GM23248 (cell line): ENCODE measurements at regions not wholly inside any gene's neighbourhood (a gene's known extent, or its start where the extent isn't known, plus 50 kb on each side); places are given as distances from the start of the nearest gene placed in this dataset.

Source experiments
- DNase-seq: peaks from one replicate; pipeline ENCODE4 v3.0.0-alpha.2; 2015
- H2AFZ ChIP-seq: fragments of 200-600 bp; sonication (generic); 2 replicates; pipeline ENCODE4 v1.6.1; 2016; ENCODE audit warnings: antibody characterized with exemption
- H3F3A ChIP-seq: fragments of 200-600 bp; sonication (generic); 2 replicates; pipeline ENCODE4 v1.6.1; 2016; ENCODE audit warnings: mild to moderate bottlenecking, antibody characterized with exemption, mixed run types; ENCODE audit not compliant: insufficient read depth
- H3K27ac ChIP-seq: fragments of 200-600 bp; sonication (generic); 2 replicates; pipeline ENCODE4 v1.5.1; 2016; ENCODE audit warnings: mild to moderate bottlenecking
- H3K27me3 ChIP-seq: fragments of 200-600 bp; sonication (generic); replicated peaks from 2 replicates; pipeline ENCODE4 v1.6.1; 2016; ENCODE audit warnings: mild to moderate bottlenecking; ENCODE audit not compliant: insufficient read depth
- H3K36me3 ChIP-seq: fragments of 200-600 bp; sonication (generic); 2 replicates; pipeline ENCODE4 v1.6.1; 2016; ENCODE audit warnings: low read depth, mild to moderate bottlenecking
- H3K4me1 ChIP-seq: fragments of 200-600 bp; sonication (generic); 2 replicates; pipeline ENCODE4 v1.6.1; 2016; ENCODE audit warnings: mild to moderate bottlenecking; ENCODE audit not compliant: insufficient read depth
- H3K4me2 ChIP-seq: fragments of 200-600 bp; sonication (generic); one replicate; pipeline ENCODE4 v1.6.1; 2016; ENCODE audit warnings: mild to moderate bottlenecking; ENCODE audit not compliant: unreplicated experiment
- H3K4me3 ChIP-seq: fragments of 200-600 bp; sonication (generic); 2 replicates; pipeline ENCODE4 v1.5.1; 2016; ENCODE audit warnings: mild to moderate bottlenecking
- H3K79me2 ChIP-seq: fragments of 200-600 bp; sonication (generic); 2 replicates; pipeline ENCODE4 v1.6.1; 2016; ENCODE audit warnings: mild to moderate bottlenecking; ENCODE audit not compliant: insufficient read depth
- H3K9ac ChIP-seq: fragments of 200-600 bp; sonication (generic); 2 replicates; pipeline ENCODE4 v1.6.1; 2016; ENCODE audit warnings: mild to moderate bottlenecking
- H3K9me2 ChIP-seq: fragments of 200-600 bp; sonication (generic); 2 replicates; pipeline ENCODE4 v1.6.1; 2016; ENCODE audit warnings: mixed run types, mild to moderate bottlenecking, moderate library complexity; ENCODE audit not compliant: insufficient read depth
- H3K9me3 ChIP-seq: fragments of 200-600 bp; sonication (generic); one replicate; pipeline ENCODE4 v1.6.1; 2017; ENCODE audit warnings: low read depth
- H4K20me1 ChIP-seq: fragments of 200-600 bp; sonication (generic); 2 replicates; pipeline ENCODE4 v1.6.0; 2016; ENCODE audit not compliant: insufficient read depth
- EZH2 ChIP-seq: fragments of 200-600 bp; sonication (generic); IDR thresholded peaks from 2 replicates; pipeline ENCODE4 v1.6.1; 2018; ENCODE audit warnings: antibody characterized with exemption, mild to moderate bottlenecking; ENCODE audit not compliant: insufficient read depth, poor library complexity, severe bottlenecking
- EZH2phosphoT487 ChIP-seq: fragments of 200-600 bp; sonication (generic); IDR thresholded peaks from 2 replicates; pipeline ENCODE4 v1.6.1; 2018; ENCODE audit warnings: antibody characterized with exemption, moderate library complexity, mild to moderate bottlenecking, low read depth; ENCODE audit not compliant: insufficient read depth
- WGBS, 2 experiments: methylation state at CpG; one replicate each; pipeline ENCODE4 v1.1.6; 2015 to 2017; ENCODE audit warnings: low lambda C conversion rate in 2 of 2, low coverage in 1 of 2; ENCODE audit errors: missing lambda C conversion rate in 2 of 2; 5-methylcytosine and 5-hydroxymethylcytosine counted together
- in situ Hi-C: fragments of 300-500 bp; cut with MboI; formaldehyde crosslinking; loops from 2 replicates; pipeline ENCODE4 v1.15.0; 2020

DNA sequence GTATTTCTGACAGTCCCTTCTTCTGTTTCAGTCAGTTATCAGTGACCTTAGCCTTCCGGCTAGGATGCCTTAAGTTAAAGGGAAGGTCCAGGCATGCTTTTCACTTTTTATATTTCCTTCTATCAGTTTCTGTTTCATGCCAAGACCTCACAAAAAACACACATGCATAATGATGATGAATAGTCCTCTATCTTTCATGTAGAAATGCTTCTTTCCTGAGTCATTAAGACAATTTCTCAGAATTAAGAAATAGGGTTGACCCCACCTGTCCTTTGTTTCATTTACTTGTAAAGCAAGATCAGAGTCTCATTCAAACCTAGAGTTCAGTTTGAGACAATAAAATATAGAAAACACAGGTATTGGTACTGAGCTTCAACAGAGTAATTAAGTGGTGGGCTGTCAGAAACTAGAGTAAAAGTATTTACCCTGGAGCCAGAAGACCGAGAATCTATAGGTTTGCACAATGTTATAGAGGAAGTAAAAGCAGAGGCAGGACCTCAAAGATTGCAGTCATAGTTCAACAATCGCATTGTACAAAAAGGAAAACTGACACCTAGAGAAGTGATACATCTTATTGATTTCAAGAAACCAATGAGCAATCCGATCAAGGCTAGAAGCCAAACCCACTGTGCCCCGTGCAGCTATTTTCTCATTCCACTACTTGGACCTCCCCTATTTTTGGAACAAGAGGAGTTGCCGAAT, 118.7 kb upstream of the PUM3 start:
- Histone ChIP-seq H3K4me3 (no peak overlapping the region), H3K27ac (no peak overlapping the region), H3K9me3 (no peaks in the 10 kb centered on the region), H3F3A (no peaks in the 10 kb centered on the region), H3K9me2 (no peaks in the 10 kb centered on the region), H3K9ac (no peak overlapping the region), H3K36me3 (no peaks in the 10 kb centered on the region), H3K4me1 (no peaks in the 10 kb centered on the region), H2AFZ (no peak overlapping the region), H3K79me2 (no peaks in the 10 kb centered on the region), H3K27me3 (no peaks in the 10 kb centered on the region), H4K20me1 (no peaks in the 10 kb centered on the region), H3K4me2 (no peak overlapping the region)
- WGBS, 2 experiments, result 74 to 76% methylated on average over 6 of the region's 6 CpGs
- TF ChIP-seq EZH2 (no peak), EZH2phosphoT487 (no peak)
- in situ Hi-C loops, result no loop called here
- no peak for DNase-seq

- H3K79me2 ChIP-seq, result no peaks in the 10 kb centered on the region
- in situ Hi-C loops, result no loop called here
- WGBS, 2 experiments, result 59 to 62% methylated on average over 2 of the region's 2 CpGs
These were observed 114.3 kb upstream of the PUM3 start for GRCh38 chr9:2958219-2958618.

GRCh38 chr9:2957656-2958200, 113.8 kb upstream of the PUM3 start:
- WGBS, 2 experiments, result 70 to 76% methylated on average over 6 of the region's 6 CpGs
- Histone ChIP-seq H4K20me1 (no peaks in the 10 kb centered on the region), H3K4me3 (no peak overlapping the region), H3K79me2 (no peaks in the 10 kb centered on the region), H3K9ac (no peak overlapping the region), H3K9me3 (no peaks in the 10 kb centered on the region), H3K4me2 (no peak overlapping the region), H3K27ac (no peak overlapping the region), H2AFZ (no peak overlapping the region), H3K36me3 (no peaks in the 10 kb centered on the region), H3K27me3 (peaks cover 10% of the 10 kb centered on the region; the same call in 1 of the 2 replicates), H3F3A (no peaks in the 10 kb centered on the region), H3K9me2 (no peaks in the 10 kb centered on the region), H3K4me1 (no peaks in the 10 kb centered on the region)
- in situ Hi-C loops, result no loop called here
- no peak for TF ChIP-seq EZH2
- no peak for TF ChIP-seq EZH2phosphoT487
- DNase-seq, result no peak

More at GRCh38 chr9:2958219-2958618, 114.3 kb upstream of the PUM3 start:
- DNase-seq, result no peak
- H3K9me2 ChIP-seq, result no peaks in the 10 kb centered on the region
- peaks cover 10% of the 10 kb centered on the region; the same call in 1 of the 2 replicates for H3K27me3 ChIP-seq
- no peak overlapping the region for H3K9ac ChIP-seq
- no peaks in the 10 kb centered on the region for H3F3A ChIP-seq
- no peaks in the 10 kb centered on the region for H3K36me3 ChIP-seq
- TF ChIP-seq EZH2phosphoT487 (no peak), EZH2 (no peak)
- no peaks in the 10 kb centered on the region for H3K4me1 ChIP-seq
- no peak overlapping the region for H3K4me3 ChIP-seq
- H2AFZ ChIP-seq, result no peak overlapping the region
- no peak overlapping the region for H3K4me2 ChIP-seq
- no peaks in the 10 kb centered on the region for H4K20me1 ChIP-seq
- H3K27ac ChIP-seq, result no peak overlapping the region
- H3K9me3 ChIP-seq, result no peaks in the 10 kb centered on the region

DNA sequence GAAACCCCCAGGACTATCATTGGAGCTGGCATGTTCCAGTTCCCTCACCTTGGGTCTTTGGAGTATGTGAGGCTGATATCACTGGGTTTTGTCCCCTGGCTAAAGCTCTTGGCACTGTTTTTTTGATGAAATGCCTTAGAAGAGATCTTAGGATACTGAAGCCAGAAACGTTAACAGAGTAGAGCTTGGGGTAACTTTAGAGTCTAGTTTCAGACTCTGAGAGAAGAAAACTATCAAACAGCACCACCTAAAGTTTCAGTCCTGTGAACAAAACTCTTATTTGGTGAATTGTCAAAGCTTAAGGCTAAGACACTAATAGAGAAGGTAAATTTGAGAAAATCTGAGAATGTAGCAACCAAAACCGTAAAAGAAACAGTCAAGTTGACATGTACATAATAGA, 111.7 kb upstream of the PUM3 start:
- H3K4me2 ChIP-seq, result no peak overlapping the region
- TF ChIP-seq EZH2, result no peak
- no peak for TF ChIP-seq EZH2phosphoT487
- H3K27me3 ChIP-seq, result peaks cover 10% of the 10 kb centered on the region; the same call in 1 of the 2 replicates
- H3K9me3 ChIP-seq, result no peaks in the 10 kb centered on the region
- in situ Hi-C loops, result no loop called here
- H3K4me1 ChIP-seq, result no peaks in the 10 kb centered on the region
- no peak for DNase-seq
- no peak overlapping the region for H3K9ac ChIP-seq
- no peak overlapping the region for H3K4me3 ChIP-seq
- H4K20me1 ChIP-seq, result no peaks in the 10 kb centered on the region
- H3K79me2 ChIP-seq, result no peaks in the 10 kb centered on the region
- no peaks in the 10 kb centered on the region for H3F3A ChIP-seq
- no peak overlapping the region for H3K27ac ChIP-seq
- no peaks in the 10 kb centered on the region for H3K36me3 ChIP-seq
- no peaks in the 10 kb centered on the region for H3K9me2 ChIP-seq
- 26 to 36% methylated on average over 2 of the region's 2 CpGs for WGBS, 2 experiments
- no peak overlapping the region for H2AFZ ChIP-seq
